DOHH2 (cell line): ENCODE measurements at regions not wholly inside any gene's neighbourhood (a gene's known extent, or its start where the extent isn't known, plus 50 kb on each side); places are given as distances from the start of the nearest gene placed in this dataset.

Source experiments
- CTCF ChIP-seq: fragments of 200-600 bp; sonication (generic); IDR thresholded peaks from one replicate; pipeline ENCODE4 v1.5.1; 2014; ENCODE audit warnings: antibody characterized with exemption, mild to moderate bottlenecking, low read depth, low read length; ENCODE audit not compliant: poor library complexity, severe bottlenecking
- EZH2phosphoT487 ChIP-seq: fragments of 200-600 bp; sonication (generic); IDR thresholded peaks from 2 replicates; pipeline ENCODE4 v1.6.1; 2017; ENCODE audit warnings: borderline replicate concordance, mild to moderate bottlenecking, antibody characterized with exemption, low read length, moderate library complexity, mixed read lengths

- no peak for TF ChIP-seq CTCF
- no peak for TF ChIP-seq EZH2phosphoT487
Measured at GRCh38 chr3:132854856-132855535, 132.8 kb upstream of the NPHP3 start.
